GM21723 (cell line): ENCODE measurements at regions not wholly inside any gene's neighbourhood (a gene's known extent, or its start where the extent isn't known, plus 50 kb on each side); places are given as distances from the start of the nearest gene placed in this dataset.
"Not testable (repeated sequence)": the region's sequence is repeated elsewhere in the genome, so short reads cannot be mapped to it uniquely, and the experiment has no call there.

Experiments used
- ATAC-seq: cut with Tn5 transposase; IDR thresholded peaks from one replicate; pipeline ENCODE4 v1.9.1; 2021; ENCODE audit warnings: mild to moderate bottlenecking, moderate library complexity; ENCODE audit not compliant: unreplicated experiment

GRCh38 chr6:154629127-154629526 is 104.1 kb upstream of the SCAF8 start:
- no peak for ATAC-seq

- no peak for ATAC-seq
Measured at GRCh38 chr6:154632119-154632518, 101.1 kb upstream of the SCAF8 start.

- ATAC-seq, result no peak
Measured at GRCh38 chr6:154637392-154637791, 95.8 kb upstream of the SCAF8 start.

- ATAC-seq, result no peak
Measured at GRCh38 chr6:154638369-154638768, 94.8 kb upstream of the SCAF8 start.

GRCh38 chr6:154639196-154639595 is 94.0 kb upstream of the SCAF8 start:
- ATAC-seq, result not testable (repeated sequence)

- no peak for ATAC-seq
Measured at GRCh38 chr6:154648188-154648887, 84.9 kb upstream of the SCAF8 start.

GRCh38 chr6:154648888-154649205 is 84.4 kb upstream of the SCAF8 start:
- ATAC-seq, result no peak

GRCh38 chr6:154649721-154650120 is 83.5 kb upstream of the SCAF8 start:
- ATAC-seq, result no peak

- no peak for ATAC-seq
Measured at GRCh38 chr6:154650351-154650750, 82.9 kb upstream of the SCAF8 start.

- ATAC-seq, result no peak
Measured at GRCh38 chr6:154651656-154652055, 81.6 kb upstream of the SCAF8 start.

- ATAC-seq, result no peak
Measured at GRCh38 chr6:154653385-154653784, 79.8 kb upstream of the SCAF8 start.

- no peak for ATAC-seq
Measured at GRCh38 chr6:154653853-154654252, 79.4 kb upstream of the SCAF8 start.

- ATAC-seq, result no peak
Measured at GRCh38 chr6:154656660-154657059, 76.6 kb upstream of the SCAF8 start.

- ATAC-seq, result no peak
Measured at GRCh38 chr6:154661768-154662167, 71.4 kb upstream of the SCAF8 start.

GRCh38 chr6:154664287-154664686 is 68.9 kb upstream of the SCAF8 start:
- no peak for ATAC-seq

- ATAC-seq, result no peak
Measured at GRCh38 chr6:154668156-154668555, 65.1 kb upstream of the SCAF8 start.

- no peak for ATAC-seq
Measured at GRCh38 chr6:154672086-154672485, 61.1 kb upstream of the SCAF8 start.

GRCh38 chr6:154673919-154674318 is 59.3 kb upstream of the SCAF8 start:
- ATAC-seq, result no peak

- ATAC-seq, result peak; percentile 100
Measured at GRCh38 chr6:154675602-154676088, 57.6 kb upstream of the SCAF8 start.

- ATAC-seq, result no peak
Measured at GRCh38 chr6:154682633-154683125, 50.5 kb upstream of the SCAF8 start.
